K562 (cell line): ENCODE measurements at regions not wholly inside any gene's neighbourhood (a gene's known extent, or its start where the extent isn't known, plus 50 kb on each side); places are given as distances from the start of the nearest gene placed in this dataset.

Experiments
- ATAC-seq: fragments of 200-7000 bp; cut with Tn5 transposase; 3 replicates; pipeline ENCODE4 v1.9.1; 2020; ENCODE audit warnings: moderate library complexity
- BruUV-seq: library from RNA; stranded (reverse); fragments of 400-500 nt; replicated peaks from 2 replicates; lab custom pipeline; 2021; lab: Mats Ljungman, UMichigan
- CTCF ChIA-PET: fragments of 300-600 bp; formaldehyde crosslinking; extraction: SDS; loops from one replicate; lab custom pipeline; 2021; ENCODE audit warnings: low intra/inter-chr PET ratio; lab: Yijun Ruan, JAX
- POLR2A ChIA-PET: fragments of 300-600, 350-650 bp; sonication (Branson Sonifier 250); formaldehyde crosslinking; extraction: SDS; loops from one replicate; lab custom pipeline; 2021; ENCODE audit warnings: antibody characterized with exemption, inconsistent platforms; lab: Yijun Ruan, JAX
- DNase-seq, 4 experiments: peaks; one replicate each; pipeline versions ENCODE4 v3.0.0 to v3.0.0-alpha.2; 2011 to 2018; ENCODE audit warnings: low spot score in 3 of 4, mixed read lengths in 3 of 4; ENCODE audit errors: extremely low read depth in 1 of 4
- FAIRE-seq: peaks from 2 replicates; lab custom pipeline; 2011; peaks lifted over from hg19 to GRCh38; lab: Jason Lieb, UNC
- H2AFZ ChIP-seq: 2 replicates; pipeline ENCODE4 v1.6.0; 2011; ENCODE audit warnings: low read depth, low read length, control low read depth, inconsistent platforms
- H3K27ac ChIP-seq: fragments of 200-600 bp; 3 replicates; pipeline ENCODE4 v1.8.0; 2011; ENCODE audit warnings: low read depth, mild to moderate bottlenecking, control low read depth, inconsistent platforms, low read length, moderate library complexity, mixed read lengths; ENCODE audit errors: extremely low read depth
- H3K27me3 ChIP-seq, 2 experiments: fragments of 300-600 bp in 1 of 2; 2 replicates in 1 of 2; 3 replicates in 1 of 2; pipeline versions ENCODE4 v1.6.0 to v1.8.0; 2011; ENCODE audit warnings: inconsistent platforms in 2 of 2, low read length in 2 of 2, mild to moderate bottlenecking in 1 of 2, mixed read lengths in 1 of 2, moderate library complexity in 1 of 2; ENCODE audit not compliant: control insufficient read depth in 2 of 2, insufficient read depth in 2 of 2
- H3K36me3 ChIP-seq: fragments of 300-600 bp; 3 replicates; pipeline ENCODE4 v1.8.0; 2011; ENCODE audit warnings: mild to moderate bottlenecking, low read length, inconsistent platforms; ENCODE audit not compliant: control insufficient read depth, insufficient read depth
- H3K4me1 ChIP-seq, 2 experiments: fragments of 200-600 bp in 1 of 2; replicated peaks in 1 of 2; 2 replicates in 1 of 2; 3 replicates in 1 of 2; pipeline versions ENCODE4 v1.5.1 to v1.8.0; 2011; ENCODE audit warnings: inconsistent platforms in 2 of 2, low read length in 2 of 2, mild to moderate bottlenecking in 1 of 2, mixed read lengths in 1 of 2, moderate library complexity in 1 of 2; ENCODE audit not compliant: control insufficient read depth in 2 of 2, insufficient read depth in 2 of 2
- H3K4me2 ChIP-seq: 2 replicates; pipeline ENCODE4 v1.6.1; 2011; ENCODE audit warnings: low read length, control low read depth, inconsistent platforms, mixed read lengths; ENCODE audit not compliant: insufficient read depth
- H3K4me3 ChIP-seq: fragments of 200-600 bp; sonication (generic), shearing (Covaris generic); 2 replicates; pipeline ENCODE4 v1.5.1; 2016; ENCODE audit warnings: control low read depth, inconsistent platforms
- H3K79me2 ChIP-seq: fragments of 200-600 bp; 3 replicates; pipeline ENCODE4 v1.8.0; 2011; ENCODE audit warnings: low read length, inconsistent platforms; ENCODE audit not compliant: control insufficient read depth, insufficient read depth
- H3K9ac ChIP-seq, 2 experiments: 2 replicates each; pipeline versions ENCODE4 v1.6.0 to v1.6.1; 2011; ENCODE audit warnings: low read depth in 2 of 2, low read length in 2 of 2, control low read depth in 1 of 2, inconsistent platforms in 1 of 2, mild to moderate bottlenecking in 1 of 2, mixed read lengths in 1 of 2; ENCODE audit not compliant: insufficient read depth in 1 of 2
- H3K9me1 ChIP-seq: one replicate; pipeline ENCODE4 v1.6.0; 2011; ENCODE audit warnings: inconsistent platforms, mild to moderate bottlenecking, low read length, moderate library complexity; ENCODE audit not compliant: control insufficient read depth, insufficient read depth
- H3K9me3 ChIP-seq: replicated peaks from 2 replicates; pipeline ENCODE4 v1.5.1; 2011; ENCODE audit warnings: low read depth, low read length, inconsistent platforms; ENCODE audit not compliant: control insufficient read depth, insufficient read depth
- H4K20me1 ChIP-seq: replicated peaks from 2 replicates; pipeline ENCODE4 v1.6.1; 2011; ENCODE audit warnings: low read length, inconsistent platforms, mixed read lengths; ENCODE audit not compliant: control insufficient read depth, insufficient read depth
- ARNT ChIP-seq, 2 experiments: fragments of 450-650 bp; IDR thresholded peaks; 2 replicates each; pipeline ENCODE4 v1.6.1; 2016; ENCODE audit warnings: mild to moderate bottlenecking in 1 of 2
- CSDE1 ChIP-seq, 2 experiments: fragments of 450-650 bp; IDR thresholded peaks; 2 replicates each; pipeline ENCODE4 v1.6.1; 2016; ENCODE audit warnings: mild to moderate bottlenecking in 1 of 2
- DMBX1 ChIP-seq: fragments of 250-450 bp; sonication (Bioruptor Pico); IDR thresholded peaks from 2 replicates; pipeline ENCODE4 v1.8.0; 2022; ENCODE audit warnings: inconsistent platforms, mild to moderate bottlenecking, moderate library complexity, borderline replicate concordance
- PHB2 ChIP-seq: fragments of 450-650 bp; IDR thresholded peaks from 2 replicates; pipeline ENCODE4 v1.6.1; 2017; ENCODE audit warnings: low read depth
- SRSF3 ChIP-seq: fragments of 200-400 bp; formaldehyde crosslinking; IDR thresholded peaks from 2 replicates; pipeline ENCODE4 v1.6.1; 2016; ENCODE audit warnings: mild to moderate bottlenecking, low read length, moderate library complexity; ENCODE audit not compliant: insufficient read depth
- ZNF41 ChIP-seq: fragments of 250-450 bp; sonication (Bioruptor Pico); conservative IDR thresholded peaks from 2 replicates; pipeline ENCODE4 v1.4.0; 2020; ENCODE audit warnings: mild to moderate bottlenecking
- in situ Hi-C: fragments of 300-500 bp; cut with MboI; formaldehyde crosslinking; loops from 4 replicates; pipeline ENCODE4 v1.15.0; 2018; ENCODE audit warnings: inconsistent platforms, mixed read lengths
- intact Hi-C: fragments of 100-400 bp; cut with micrococcal nuclease; formaldehyde crosslinking; loops from 2 replicates; pipeline ENCODE4 v1.14.2; 2022
- TF ChIP-seq, protein P1 (sequence below): fragments of 250-450 bp; sonication (Bioruptor Pico); IDR thresholded peaks from 2 replicates; pipeline ENCODE4 v1.4.0; 2020; ENCODE audit warnings: mild to moderate bottlenecking, moderate library complexity
- TF ChIP-seq, protein P2 (sequence below): sonication (generic); formaldehyde crosslinking; IDR thresholded peaks from 2 replicates; pipeline ENCODE4 v1.8.0; 2022; ENCODE audit warnings: mild to moderate bottlenecking, missing genetic modification reagents
- TF ChIP-seq, protein P3 (sequence below): fragments of 250-450 bp; sonication (Bioruptor Pico); IDR thresholded peaks from 2 replicates; pipeline ENCODE4 v1.8.0; 2022; ENCODE audit warnings: inconsistent platforms
- TF ChIP-seq, protein P4 (sequence below): sonication (generic); formaldehyde crosslinking; IDR thresholded peaks from 2 replicates; pipeline ENCODE4 v1.5.0; 2020; ENCODE audit warnings: missing genetic modification reagents
- TF ChIP-seq, protein P5 (sequence below): fragments of 450-650 bp; formaldehyde crosslinking; IDR thresholded peaks from 2 replicates; pipeline ENCODE4 v1.4.0; 2022; ENCODE audit warnings: missing genetic modification characterization

DNA sequence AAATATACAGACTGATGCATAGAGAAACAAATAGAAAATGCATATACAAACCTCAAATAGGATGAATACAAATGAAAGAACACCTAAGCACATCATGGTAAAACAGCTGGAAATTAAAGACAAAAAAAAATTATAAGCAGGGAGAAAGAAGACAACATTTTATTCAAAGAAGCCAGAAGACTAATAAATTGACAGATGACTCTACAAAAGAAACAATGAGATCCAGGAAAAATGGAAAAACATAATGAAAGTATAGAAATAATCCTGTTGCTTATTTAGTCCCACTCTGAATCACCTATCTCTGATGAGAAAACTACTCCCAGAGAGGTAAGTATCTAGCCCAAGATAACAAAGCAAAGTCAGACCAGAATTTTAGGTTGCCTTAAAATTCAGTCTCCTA, 143.4 kb downstream of the RBM43 start:
- Histone ChIP-seq H3K4me2 (no peak overlapping the region), H4K20me1 (no peaks in the 10 kb centered on the region), H3K36me3 (no peaks in the 10 kb centered on the region), H3K4me3 (no peak overlapping the region), H3K4me1 (no peaks in the 10 kb centered on the region), H3K79me2 (no peaks in the 10 kb centered on the region), H3K9ac (no peak overlapping the region), H3K9me1 (no peaks in the 10 kb centered on the region), H2AFZ (no peak overlapping the region), H3K27me3 (no peaks in the 10 kb centered on the region), H3K27ac (no peak overlapping the region), H3K9me3 (no peaks in the 10 kb centered on the region)
- DNase-seq = no peak
- intact Hi-C loops (no loop called here), in situ Hi-C loops (no loop called here)
- TF ChIP-seq, protein P1, sequence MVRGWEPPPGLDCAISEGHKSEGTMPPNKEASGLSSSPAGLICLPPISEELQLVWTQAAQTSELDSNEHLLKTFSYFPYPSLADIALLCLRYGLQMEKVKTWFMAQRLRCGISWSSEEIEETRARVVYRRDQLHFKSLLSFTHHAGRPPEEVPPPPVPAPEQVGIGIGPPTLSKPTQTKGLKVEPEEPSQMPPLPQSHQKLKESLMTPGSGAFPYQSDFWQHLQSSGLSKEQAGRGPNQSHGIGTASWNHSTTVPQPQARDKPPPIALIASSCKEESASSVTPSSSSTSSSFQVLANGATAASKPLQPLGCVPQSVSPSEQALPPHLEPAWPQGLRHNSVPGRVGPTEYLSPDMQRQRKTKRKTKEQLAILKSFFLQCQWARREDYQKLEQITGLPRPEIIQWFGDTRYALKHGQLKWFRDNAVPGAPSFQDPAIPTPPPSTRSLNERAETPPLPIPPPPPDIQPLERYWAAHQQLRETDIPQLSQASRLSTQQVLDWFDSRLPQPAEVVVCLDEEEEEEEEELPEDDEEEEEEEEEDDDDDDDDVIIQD (CRISPR knock-in tag) = no peak
- no peak for TF ChIP-seq CSDE1 (IDR thresholded peaks at IDR 0.05)
- TF ChIP-seq, protein P2, sequence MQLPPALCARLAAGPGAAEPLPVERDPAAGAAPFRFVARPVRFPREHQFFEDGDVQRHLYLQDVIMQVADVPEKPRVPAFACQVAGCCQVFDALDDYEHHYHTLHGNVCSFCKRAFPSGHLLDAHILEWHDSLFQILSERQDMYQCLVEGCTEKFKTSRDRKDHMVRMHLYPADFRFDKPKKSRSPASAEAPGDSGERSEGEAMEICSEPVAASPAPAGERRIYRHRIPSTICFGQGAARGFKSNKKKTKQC (CRISPR knock-in tag) = no peak
- TF ChIP-seq SRSF3 = no peak
- no peak for TF ChIP-seq ARNT (IDR thresholded peaks at IDR 0.05)
- TF ChIP-seq PHB2 = no peak
- no peak for TF ChIP-seq ZNF41 (CRISPR knock-in tag)
- no peak for TF ChIP-seq DMBX1 (CRISPR knock-in tag)
- TF ChIP-seq, protein P3, sequence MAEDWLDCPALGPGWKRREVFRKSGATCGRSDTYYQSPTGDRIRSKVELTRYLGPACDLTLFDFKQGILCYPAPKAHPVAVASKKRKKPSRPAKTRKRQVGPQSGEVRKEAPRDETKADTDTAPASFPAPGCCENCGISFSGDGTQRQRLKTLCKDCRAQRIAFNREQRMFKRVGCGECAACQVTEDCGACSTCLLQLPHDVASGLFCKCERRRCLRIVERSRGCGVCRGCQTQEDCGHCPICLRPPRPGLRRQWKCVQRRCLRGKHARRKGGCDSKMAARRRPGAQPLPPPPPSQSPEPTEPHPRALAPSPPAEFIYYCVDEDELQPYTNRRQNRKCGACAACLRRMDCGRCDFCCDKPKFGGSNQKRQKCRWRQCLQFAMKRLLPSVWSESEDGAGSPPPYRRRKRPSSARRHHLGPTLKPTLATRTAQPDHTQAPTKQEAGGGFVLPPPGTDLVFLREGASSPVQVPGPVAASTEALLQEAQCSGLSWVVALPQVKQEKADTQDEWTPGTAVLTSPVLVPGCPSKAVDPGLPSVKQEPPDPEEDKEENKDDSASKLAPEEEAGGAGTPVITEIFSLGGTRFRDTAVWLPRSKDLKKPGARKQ (CRISPR knock-in tag) = no peak
- TF ChIP-seq, protein P4, sequence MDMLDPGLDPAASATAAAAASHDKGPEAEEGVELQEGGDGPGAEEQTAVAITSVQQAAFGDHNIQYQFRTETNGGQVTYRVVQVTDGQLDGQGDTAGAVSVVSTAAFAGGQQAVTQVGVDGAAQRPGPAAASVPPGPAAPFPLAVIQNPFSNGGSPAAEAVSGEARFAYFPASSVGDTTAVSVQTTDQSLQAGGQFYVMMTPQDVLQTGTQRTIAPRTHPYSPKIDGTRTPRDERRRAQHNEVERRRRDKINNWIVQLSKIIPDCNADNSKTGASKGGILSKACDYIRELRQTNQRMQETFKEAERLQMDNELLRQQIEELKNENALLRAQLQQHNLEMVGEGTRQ (CRISPR knock-in tag) = no peak
- TF ChIP-seq, protein P5, sequence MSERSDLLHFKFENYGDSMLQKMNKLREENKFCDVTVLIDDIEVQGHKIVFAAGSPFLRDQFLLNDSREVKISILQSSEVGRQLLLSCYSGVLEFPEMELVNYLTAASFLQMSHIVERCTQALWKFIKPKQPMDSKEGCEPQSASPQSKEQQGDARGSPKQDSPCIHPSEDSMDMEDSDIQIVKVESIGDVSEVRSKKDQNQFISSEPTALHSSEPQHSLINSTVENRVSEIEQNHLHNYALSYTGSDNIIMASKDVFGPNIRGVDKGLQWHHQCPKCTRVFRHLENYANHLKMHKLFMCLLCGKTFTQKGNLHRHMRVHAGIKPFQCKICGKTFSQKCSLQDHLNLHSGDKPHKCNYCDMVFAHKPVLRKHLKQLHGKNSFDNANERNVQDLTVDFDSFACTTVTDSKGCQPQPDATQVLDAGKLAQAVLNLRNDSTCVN = no peak
- CTCF ChIA-PET = no interaction called here
- POLR2A ChIA-PET = no interaction called here
- no TSS peak for BruUV-seq
- no peak for ATAC-seq
- no peak for FAIRE-seq
